Nephron (organoid): ENCODE measurements at regions not wholly inside any gene's neighbourhood (a gene's known extent, or its start where the extent isn't known, plus 50 kb on each side); places are given as distances from the start of the nearest gene placed in this dataset.

Experiments
- H3K27ac Mint-ChIP-seq, 3 experiments: 2 replicates each; pipeline ENCODE4 v1.8.0; 2020; ENCODE audit warnings: mixed read lengths in 3 of 3, mild to moderate bottlenecking in 2 of 3, moderate library complexity in 1 of 3
- H3K27me3 Mint-ChIP-seq: 2 replicates; pipeline ENCODE4 v1.8.0; 2021; ENCODE audit warnings: low read depth, mild to moderate bottlenecking, moderate library complexity, mixed read lengths
- H3K36me3 Mint-ChIP-seq: 2 replicates; pipeline ENCODE4 v1.8.0; 2020; ENCODE audit warnings: low read depth, mixed read lengths
- H3K4me1 Mint-ChIP-seq: 2 replicates; pipeline ENCODE4 v1.8.0; 2020; ENCODE audit warnings: mixed read lengths
- H3K4me3 Mint-ChIP-seq, 3 experiments: 2 replicates each; pipeline ENCODE4 v1.8.0; 2020; ENCODE audit warnings: mild to moderate bottlenecking in 3 of 3, mixed read lengths in 3 of 3, moderate library complexity in 2 of 3
- H3K9me3 Mint-ChIP-seq: 2 replicates; pipeline ENCODE4 v1.8.0; 2020; ENCODE audit warnings: mixed read lengths
- TF ChIP-seq, protein P1 (sequence below), 3 experiments: fragments of 200-600 bp; sonication (generic); IDR thresholded peaks; one replicate each; pipeline ENCODE4 v1.5.0; 2021; ENCODE audit warnings: antibody characterized with exemption in 3 of 3; ENCODE audit not compliant: unreplicated experiment in 3 of 3

DNA sequence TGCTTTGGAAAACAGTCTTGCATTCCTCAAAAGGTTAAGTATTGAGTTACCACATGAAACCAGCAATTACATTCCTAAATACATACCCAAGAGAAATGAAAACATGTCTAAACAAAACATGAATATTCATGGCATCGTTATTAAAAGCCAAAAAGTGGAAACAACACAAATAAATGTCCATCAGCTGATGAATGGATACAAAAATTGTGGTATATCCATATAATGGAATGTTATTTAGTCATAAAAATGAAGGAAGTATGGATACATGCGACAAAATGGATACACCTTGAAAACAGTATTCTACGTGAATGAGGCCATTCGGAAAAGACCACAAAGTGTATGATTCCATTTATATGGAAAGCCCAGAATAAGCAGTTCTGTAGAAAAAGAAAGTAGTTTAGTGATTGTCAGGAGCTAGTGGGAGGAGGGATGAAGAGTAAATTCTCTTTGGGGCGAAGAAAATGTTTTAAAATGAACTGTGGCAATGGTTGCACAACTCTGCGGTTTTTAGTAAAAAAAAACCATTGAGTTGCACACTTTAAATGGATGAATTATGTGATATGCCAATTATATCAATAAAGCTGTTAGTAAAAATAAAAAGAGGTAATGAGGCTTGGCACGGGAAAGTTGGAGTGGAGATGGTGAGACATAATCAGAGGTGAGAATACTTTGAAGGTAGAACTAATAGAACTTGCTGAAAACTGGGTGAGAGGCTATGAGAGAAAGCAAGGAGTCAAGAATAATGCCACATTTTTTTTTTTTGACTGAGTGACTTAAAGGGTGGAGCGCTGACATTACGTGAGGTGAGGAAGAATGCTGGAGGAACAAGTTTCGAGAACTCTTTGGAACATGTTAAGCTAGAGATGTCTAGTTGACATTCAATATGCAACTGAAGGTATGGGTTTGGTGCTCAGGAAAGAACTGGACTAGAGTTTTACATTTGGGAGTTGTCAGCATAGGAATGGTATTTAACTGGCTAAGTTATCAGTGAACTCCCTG lies 194.9 kb upstream of the ZNF608 start:
- H3K36me3 Mint-ChIP-seq: peaks cover 10% of the 10 kb centered on the region
- no peaks in the 10 kb centered on the region for H3K27me3 Mint-ChIP-seq
- TF ChIP-seq, protein P1, sequence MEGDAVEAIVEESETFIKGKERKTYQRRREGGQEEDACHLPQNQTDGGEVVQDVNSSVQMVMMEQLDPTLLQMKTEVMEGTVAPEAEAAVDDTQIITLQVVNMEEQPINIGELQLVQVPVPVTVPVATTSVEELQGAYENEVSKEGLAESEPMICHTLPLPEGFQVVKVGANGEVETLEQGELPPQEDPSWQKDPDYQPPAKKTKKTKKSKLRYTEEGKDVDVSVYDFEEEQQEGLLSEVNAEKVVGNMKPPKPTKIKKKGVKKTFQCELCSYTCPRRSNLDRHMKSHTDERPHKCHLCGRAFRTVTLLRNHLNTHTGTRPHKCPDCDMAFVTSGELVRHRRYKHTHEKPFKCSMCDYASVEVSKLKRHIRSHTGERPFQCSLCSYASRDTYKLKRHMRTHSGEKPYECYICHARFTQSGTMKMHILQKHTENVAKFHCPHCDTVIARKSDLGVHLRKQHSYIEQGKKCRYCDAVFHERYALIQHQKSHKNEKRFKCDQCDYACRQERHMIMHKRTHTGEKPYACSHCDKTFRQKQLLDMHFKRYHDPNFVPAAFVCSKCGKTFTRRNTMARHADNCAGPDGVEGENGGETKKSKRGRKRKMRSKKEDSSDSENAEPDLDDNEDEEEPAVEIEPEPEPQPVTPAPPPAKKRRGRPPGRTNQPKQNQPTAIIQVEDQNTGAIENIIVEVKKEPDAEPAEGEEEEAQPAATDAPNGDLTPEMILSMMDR (IDR thresholded peaks at IDR 0.05; ENCODE audit: unreplicated experiment in 3 of 3): no peak
- H3K4me3 Mint-ChIP-seq: no peak overlapping the region
- no peak overlapping the region for H3K27ac Mint-ChIP-seq
- peaks cover 18% of the 10 kb centered on the region for H3K9me3 Mint-ChIP-seq
- H3K4me1 Mint-ChIP-seq: peaks cover 5% of the 10 kb centered on the region

DNA sequence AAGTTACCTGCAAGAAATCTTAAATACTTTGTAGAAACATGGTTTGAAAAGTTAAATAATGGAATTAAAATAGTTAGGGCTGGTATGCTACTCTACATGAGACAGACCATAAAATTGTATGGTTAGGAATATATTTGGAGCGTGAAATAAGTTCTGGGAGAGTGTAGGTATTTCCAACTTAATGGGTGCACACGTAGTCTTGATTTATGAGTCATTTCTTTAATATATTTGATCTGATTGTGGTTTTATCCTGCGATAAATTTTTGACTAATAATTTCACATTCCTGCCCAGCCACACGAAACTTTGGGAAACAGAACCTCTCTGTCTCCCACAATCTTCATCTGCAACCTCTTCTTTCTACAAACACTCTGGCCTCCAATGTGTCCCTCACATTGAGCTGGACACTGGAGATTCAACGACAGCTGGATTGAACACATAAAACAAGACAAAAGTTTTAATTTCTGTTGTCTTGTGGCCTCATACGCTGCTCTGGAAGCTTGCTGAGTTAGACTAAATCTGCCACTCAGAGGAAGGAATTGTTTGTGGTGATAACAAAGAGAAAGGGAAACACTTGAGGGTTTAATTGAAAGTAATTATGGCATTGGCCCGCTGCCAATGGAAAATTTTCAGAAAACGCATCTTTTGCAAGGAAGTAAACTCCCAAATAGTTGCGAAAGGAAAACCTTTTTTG lies 201.8 kb upstream of the ZNF608 start:
- Mint-ChIP-seq H3K27me3 (no peaks in the 10 kb centered on the region), H3K4me1 (peaks cover 14% of the 10 kb centered on the region), H3K27ac (peak overlapping the region; percentile 12 to 88 (median 66)), H3K4me3 (no peak overlapping the region), H3K36me3 (no peaks in the 10 kb centered on the region), H3K9me3 (no peaks in the 10 kb centered on the region)
- TF ChIP-seq, protein P1 (IDR thresholded peaks at IDR 0.05; ENCODE audit: unreplicated experiment in 3 of 3): no peak

DNA sequence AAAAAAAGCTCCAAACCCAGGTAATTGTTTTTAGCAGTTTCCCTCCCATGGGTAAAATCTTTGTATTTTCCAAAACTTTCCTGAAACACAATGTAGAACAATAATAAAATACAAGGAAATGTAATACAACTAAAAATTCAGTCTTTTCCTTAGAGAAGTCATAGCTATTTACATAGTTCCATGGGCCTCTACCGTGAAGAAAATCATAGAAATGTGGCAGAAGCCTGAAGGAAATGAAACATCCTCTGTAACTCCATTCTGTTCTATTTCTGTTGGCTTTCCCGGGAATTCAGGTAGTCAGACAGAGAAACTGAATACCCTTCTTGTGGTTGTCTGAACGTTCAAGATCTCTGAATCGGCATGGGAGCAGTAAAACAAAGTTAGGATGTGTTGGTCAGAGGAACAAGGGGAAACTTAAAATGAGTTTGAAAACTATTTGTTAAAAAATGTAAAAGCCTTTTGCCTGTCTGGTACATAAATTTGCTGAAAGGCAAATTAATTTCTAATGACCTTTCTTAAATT lies 202.4 kb upstream of the ZNF608 start:
- H3K9me3 Mint-ChIP-seq: no peaks in the 10 kb centered on the region
- H3K36me3 Mint-ChIP-seq: no peaks in the 10 kb centered on the region
- H3K27ac Mint-ChIP-seq: peak overlapping the region in 2 of 3 experiments; percentile 43 to 88
- TF ChIP-seq, protein P1 (IDR thresholded peaks at IDR 0.05; ENCODE audit: unreplicated experiment in 3 of 3): no peak
- peaks cover 14% of the 10 kb centered on the region for H3K4me1 Mint-ChIP-seq
- H3K4me3 Mint-ChIP-seq: no peak overlapping the region
- no peaks in the 10 kb centered on the region for H3K27me3 Mint-ChIP-seq

DNA sequence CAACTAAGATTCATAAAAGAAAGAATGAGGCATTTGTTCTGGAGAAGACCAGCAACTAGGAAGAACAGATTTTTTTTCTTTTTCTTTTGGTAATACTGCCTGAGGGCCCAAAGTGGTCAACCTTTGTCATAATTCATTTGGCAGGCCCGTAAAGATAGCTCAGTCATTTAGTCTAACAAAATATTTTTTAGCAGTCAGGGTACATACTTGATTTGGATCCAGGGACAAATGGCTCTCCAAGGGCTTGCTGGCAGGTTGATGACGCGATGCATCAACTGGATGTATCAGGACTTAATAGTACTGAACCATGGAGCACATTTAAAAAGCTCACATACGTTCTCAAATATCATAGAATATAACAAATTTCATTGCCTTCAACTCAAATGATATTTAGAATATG lies 203.4 kb upstream of the ZNF608 start:
- H3K4me1 Mint-ChIP-seq: peaks cover 14% of the 10 kb centered on the region
- no peaks in the 10 kb centered on the region for H3K9me3 Mint-ChIP-seq
- H3K27ac Mint-ChIP-seq: no peak overlapping the region
- no peak overlapping the region for H3K4me3 Mint-ChIP-seq
- H3K36me3 Mint-ChIP-seq: no peaks in the 10 kb centered on the region
- TF ChIP-seq, protein P1 (IDR thresholded peaks at IDR 0.05; ENCODE audit: unreplicated experiment in 3 of 3): no peak
- H3K27me3 Mint-ChIP-seq: no peaks in the 10 kb centered on the region

DNA sequence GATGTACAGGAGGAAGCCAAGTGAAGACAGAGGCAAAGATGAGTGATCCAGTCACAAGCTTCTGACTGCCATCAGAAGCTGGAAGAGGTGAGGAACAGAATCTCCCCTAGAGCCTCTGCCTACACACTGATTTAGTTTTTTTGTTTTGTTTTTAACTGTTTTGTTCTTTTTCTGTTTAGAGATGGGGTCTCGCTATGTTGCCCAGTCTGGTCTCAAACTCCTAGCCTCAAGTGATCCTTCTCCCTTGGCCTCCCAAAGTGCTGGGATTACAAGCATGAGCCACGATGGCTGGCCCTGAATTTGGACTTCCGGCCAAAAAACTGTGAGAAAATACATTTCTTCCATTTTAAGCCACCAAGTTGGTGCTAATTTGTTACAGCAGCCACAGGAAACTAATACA lies 204.7 kb upstream of the ZNF608 start:
- Mint-ChIP-seq H3K4me3 (no peak overlapping the region), H3K9me3 (no peaks in the 10 kb centered on the region), H3K27ac (no peak overlapping the region), H3K36me3 (no peaks in the 10 kb centered on the region), H3K4me1 (peaks cover 14% of the 10 kb centered on the region), H3K27me3 (no peaks in the 10 kb centered on the region)
- TF ChIP-seq, protein P1 (IDR thresholded peaks at IDR 0.05; ENCODE audit: unreplicated experiment in 3 of 3): no peak
